SJSA1 (cell line): ENCODE measurements at regions not wholly inside any gene's neighbourhood (a gene's known extent, or its start where the extent isn't known, plus 50 kb on each side); places are given as distances from the start of the nearest gene placed in this dataset.

Experiments used
- DNase-seq, 2 experiments: peaks; one replicate each; pipeline ENCODE4 v3.0.0-alpha.2; 2015 to 2020; ENCODE audit warnings: low spot score in 2 of 2, low read depth in 1 of 2
- H3K27ac ChIP-seq: fragments of 250-450 bp; sonication (Bioruptor Pico); 2 replicates; pipeline ENCODE4 v1.5.1; 2020; ENCODE audit warnings: mild to moderate bottlenecking, moderate library complexity
- H3K27me3 ChIP-seq: fragments of 250-450 bp; sonication (Bioruptor Pico); replicated peaks from 2 replicates; pipeline ENCODE4 v1.5.1; 2020; ENCODE audit warnings: mild to moderate bottlenecking, moderate library complexity
- H3K36me3 ChIP-seq: fragments of 250-450 bp; sonication (Bioruptor Pico); 2 replicates; pipeline ENCODE4 v1.5.1; 2020; ENCODE audit warnings: mild to moderate bottlenecking
- H3K4me1 ChIP-seq: fragments of 250-450 bp; sonication (Bioruptor Pico); replicated peaks from 2 replicates; pipeline ENCODE4 v1.6.1; 2021; ENCODE audit warnings: mild to moderate bottlenecking
- H3K4me3 ChIP-seq: fragments of 250-450 bp; sonication (Bioruptor Pico); 2 replicates; pipeline ENCODE4 v1.5.1; 2020; ENCODE audit warnings: mild to moderate bottlenecking
- H3K9me3 ChIP-seq: fragments of 250-450 bp; sonication (Bioruptor Pico); replicated peaks from 2 replicates; pipeline ENCODE4 v1.5.1; 2020; ENCODE audit warnings: mild to moderate bottlenecking

DNA sequence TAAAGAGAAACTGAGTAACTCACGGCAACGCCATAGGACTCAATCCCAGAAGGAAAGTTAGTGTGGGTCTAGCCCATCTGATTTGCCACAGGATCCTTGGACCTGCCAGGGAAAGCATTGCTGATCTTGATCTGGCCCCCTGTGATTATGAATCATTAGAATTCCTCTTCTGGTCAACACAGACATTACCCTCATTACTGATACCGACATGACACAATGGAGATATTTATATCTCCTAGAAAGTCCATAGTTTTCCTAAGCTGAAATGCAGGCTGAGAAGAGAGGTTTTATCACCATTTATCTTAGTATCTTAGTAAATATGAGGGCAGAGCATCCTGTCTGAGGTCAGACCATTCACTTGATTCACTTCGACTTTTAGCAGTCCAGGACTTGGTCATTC is 75.5 kb upstream of the CCDC68 start:
- no peaks in the 10 kb centered on the region for H3K9me3 ChIP-seq
- no peak for DNase-seq
- H3K4me1 ChIP-seq, result no peaks in the 10 kb centered on the region
- 0 out of 2 replicates have a peak, but pooled peaks cover 5% of the 10 kb centered on the region for H3K27me3 ChIP-seq
- no peak overlapping the region for H3K27ac ChIP-seq
- no peaks in the 10 kb centered on the region for H3K36me3 ChIP-seq
- H3K4me3 ChIP-seq, result no peak overlapping the region

DNA sequence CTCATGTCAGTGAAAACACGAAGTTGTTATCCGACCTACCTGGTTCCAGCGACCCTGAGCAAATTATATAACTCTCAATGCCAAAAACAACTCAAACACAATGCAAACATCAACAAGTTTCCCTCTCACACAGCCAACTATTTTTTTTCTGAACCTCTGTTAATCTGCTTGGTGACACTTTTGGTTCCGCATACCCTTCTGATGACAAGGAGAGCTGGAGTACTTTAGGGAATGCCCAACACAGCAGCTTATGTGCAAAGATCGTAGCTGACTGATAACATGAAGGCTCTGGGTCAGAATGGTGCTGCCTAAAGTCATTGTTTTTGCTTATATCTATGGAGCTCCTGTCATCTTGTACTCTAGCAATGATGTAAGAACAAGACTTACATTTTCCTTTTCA is 72.7 kb upstream of the CCDC68 start:
- H3K27me3 ChIP-seq, result peaks cover 3% of the 10 kb centered on the region; the same call in 1 of the 2 replicates
- no peaks in the 10 kb centered on the region for H3K9me3 ChIP-seq
- no peaks in the 10 kb centered on the region for H3K4me1 ChIP-seq
- H3K27ac ChIP-seq, result no peak overlapping the region
- DNase-seq, result no peak
- no peak overlapping the region for H3K4me3 ChIP-seq
- no peaks in the 10 kb centered on the region for H3K36me3 ChIP-seq

DNA sequence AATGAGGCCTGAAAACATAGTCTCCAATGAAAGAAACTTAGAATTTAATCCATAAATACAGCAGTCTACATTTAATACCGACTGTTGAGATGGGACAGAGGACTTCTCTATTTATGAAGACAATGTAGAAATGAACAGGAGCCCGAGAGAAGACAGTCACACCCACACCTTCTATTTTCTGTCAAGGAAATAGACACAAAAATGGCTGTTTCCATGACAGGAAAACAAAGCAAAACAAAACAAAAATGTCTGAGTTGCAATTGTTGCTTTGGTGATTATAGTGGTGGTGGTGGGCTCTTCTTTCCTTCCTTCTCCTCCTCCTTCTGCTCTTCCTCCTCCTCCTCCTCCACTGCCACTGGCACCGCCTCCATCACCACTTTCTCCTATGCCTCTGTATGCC is 72.3 kb upstream of the CCDC68 start:
- Histone ChIP-seq H3K4me3 (no peak overlapping the region), H3K27ac (no peak overlapping the region), H3K9me3 (no peaks in the 10 kb centered on the region), H3K27me3 (peaks cover 3% of the 10 kb centered on the region; the same call in 1 of the 2 replicates), H3K36me3 (no peaks in the 10 kb centered on the region), H3K4me1 (no peaks in the 10 kb centered on the region)
- no peak for DNase-seq

DNA sequence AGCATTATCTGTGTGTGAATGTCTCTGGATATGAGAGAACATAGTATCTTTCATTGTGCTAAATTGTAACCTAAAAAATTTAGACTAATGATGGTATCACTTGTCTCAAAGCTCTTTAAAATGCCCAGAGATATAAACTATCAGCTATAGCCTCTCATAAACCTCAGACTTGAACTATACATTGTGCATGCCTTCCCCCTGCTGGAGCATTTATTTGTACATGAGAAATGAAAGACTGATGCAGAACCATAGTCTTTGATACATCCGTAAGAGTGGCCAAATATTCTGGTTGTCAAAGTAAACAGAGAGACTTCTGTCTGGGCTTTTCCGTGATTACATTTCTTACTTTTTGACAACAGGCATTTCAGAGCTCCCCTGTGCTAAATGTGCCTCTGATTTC is 71.9 kb upstream of the CCDC68 start:
- no peak overlapping the region for H3K27ac ChIP-seq
- DNase-seq, result no peak
- no peaks in the 10 kb centered on the region for H3K36me3 ChIP-seq
- no peaks in the 10 kb centered on the region for H3K4me1 ChIP-seq
- H3K9me3 ChIP-seq, result no peaks in the 10 kb centered on the region
- no peak overlapping the region for H3K4me3 ChIP-seq
- peaks cover 3% of the 10 kb centered on the region; the same call in 1 of the 2 replicates for H3K27me3 ChIP-seq

DNA sequence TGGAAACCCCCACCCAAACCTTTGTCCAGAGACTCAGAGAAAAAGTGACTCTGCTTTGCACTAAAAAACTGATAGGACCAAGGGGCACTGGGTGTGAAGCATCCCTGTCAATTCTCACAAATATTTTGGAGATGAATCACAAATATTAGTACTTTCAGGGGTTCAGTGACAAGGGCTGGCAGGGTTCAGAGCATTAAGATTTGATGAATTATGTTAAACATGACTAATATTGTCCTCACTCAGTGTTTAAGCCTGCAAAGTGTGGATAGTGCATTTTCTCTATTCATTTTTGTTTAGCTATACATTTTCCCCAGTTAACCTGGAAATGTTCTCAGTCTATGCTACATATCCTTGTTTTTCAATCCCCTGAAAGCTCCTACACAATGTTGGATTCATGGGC is 65.3 kb upstream of the CCDC68 start:
- no peak overlapping the region for H3K4me3 ChIP-seq
- no peaks in the 10 kb centered on the region for H3K36me3 ChIP-seq
- H3K4me1 ChIP-seq, result no peaks in the 10 kb centered on the region; the same call in 1 of the 2 replicates
- H3K27ac ChIP-seq, result no peak overlapping the region
- no peaks in the 10 kb centered on the region; the same call in 1 of the 2 replicates for H3K27me3 ChIP-seq
- H3K9me3 ChIP-seq, result no peaks in the 10 kb centered on the region
- no peak for DNase-seq

DNA sequence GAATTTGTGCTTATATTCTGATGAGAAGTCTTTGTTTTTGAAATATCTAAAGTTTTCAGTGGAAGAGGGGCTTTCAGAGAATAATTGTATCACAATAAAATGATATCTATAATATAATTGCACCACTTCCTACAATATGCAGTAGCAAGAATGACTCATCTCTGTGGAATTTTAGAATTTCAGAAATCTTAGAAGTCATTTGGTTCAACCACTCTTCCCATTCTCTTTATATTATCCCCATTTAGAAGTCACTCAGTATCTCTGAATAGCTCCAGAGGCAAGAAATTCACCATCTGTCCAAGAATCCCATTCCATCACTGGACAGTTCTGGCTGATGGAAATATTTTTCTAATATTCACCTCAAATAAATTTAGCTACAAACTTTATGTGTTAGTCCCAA is 59.3 kb upstream of the CCDC68 start:
- no peak overlapping the region for H3K4me3 ChIP-seq
- peaks cover 15% of the 10 kb centered on the region for H3K4me1 ChIP-seq
- no peaks in the 10 kb centered on the region for H3K27me3 ChIP-seq
- peak in 1 of 2 experiments; percentile 44 for DNase-seq
- H3K9me3 ChIP-seq, result no peaks in the 10 kb centered on the region
- H3K27ac ChIP-seq, result peak overlapping the region; percentile 30; the same call in 1 of the 2 replicates
- no peaks in the 10 kb centered on the region for H3K36me3 ChIP-seq

DNA sequence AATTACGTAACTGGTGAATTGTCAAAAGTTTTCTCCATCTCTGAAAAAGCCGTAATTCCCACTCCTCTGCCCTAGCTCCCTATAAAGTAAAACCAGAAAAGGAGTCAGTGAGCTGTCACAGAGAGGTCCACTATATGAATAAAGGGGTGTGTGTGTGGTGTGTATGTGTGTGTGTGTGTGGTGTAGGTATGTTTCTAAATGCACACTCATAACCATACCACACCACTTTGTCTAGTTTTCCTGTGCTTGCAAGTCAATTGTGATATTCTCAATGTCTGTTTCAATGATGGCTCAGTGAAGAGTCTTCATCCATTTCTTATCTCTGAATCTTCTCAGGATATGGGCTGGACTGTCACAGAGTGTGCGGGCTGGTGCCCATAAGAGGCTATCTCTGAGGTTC is 54.8 kb upstream of the CCDC68 start:
- Histone ChIP-seq H3K9me3 (no peaks in the 10 kb centered on the region), H3K4me1 (peaks cover 18% of the 10 kb centered on the region), H3K36me3 (no peaks in the 10 kb centered on the region), H3K27me3 (no peaks in the 10 kb centered on the region), H3K27ac (no peak overlapping the region), H3K4me3 (no peak overlapping the region)
- no peak for DNase-seq

DNA sequence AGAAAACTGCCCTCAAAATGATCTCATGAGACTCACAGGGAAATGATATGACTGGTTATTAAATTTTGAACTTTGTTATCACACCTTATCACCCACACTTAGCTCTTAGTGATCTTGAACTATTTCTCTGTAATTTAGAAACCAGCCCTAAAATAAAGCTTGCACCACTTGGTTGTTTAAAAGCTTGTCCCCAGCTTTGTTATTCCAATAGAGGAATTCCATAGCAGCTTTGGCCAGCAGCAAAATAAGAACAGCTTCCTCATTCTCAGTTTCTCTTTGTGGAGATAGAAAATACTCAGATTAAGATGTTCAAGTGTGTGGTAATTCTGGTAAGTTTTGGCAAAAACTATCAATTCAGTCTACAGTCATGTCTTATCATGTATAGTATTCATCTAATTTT is 54.4 kb upstream of the CCDC68 start:
- Histone ChIP-seq H3K36me3 (no peaks in the 10 kb centered on the region), H3K4me3 (no peak overlapping the region), H3K27ac (no peak overlapping the region), H3K4me1 (peaks cover 14% of the 10 kb centered on the region), H3K9me3 (no peaks in the 10 kb centered on the region), H3K27me3 (no peaks in the 10 kb centered on the region)
- DNase-seq, result no peak

DNA sequence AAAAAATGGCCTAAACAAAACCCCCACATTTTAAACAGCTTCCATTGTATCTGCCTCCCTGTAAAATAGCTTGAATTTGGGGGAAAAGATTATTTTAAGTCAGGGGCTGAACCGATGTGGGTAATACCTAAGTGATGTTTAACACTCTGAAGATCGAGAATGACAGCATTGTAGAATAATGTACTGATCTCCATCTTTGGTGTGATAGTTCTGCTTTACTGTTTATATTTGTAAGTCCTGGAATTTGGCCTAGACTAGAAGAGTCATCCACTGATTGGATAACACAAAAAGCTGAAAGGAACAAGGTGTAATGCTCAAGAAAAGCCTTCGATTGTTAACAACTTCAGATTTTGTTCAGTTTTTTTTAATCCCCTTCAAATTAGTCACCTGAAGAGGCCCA is 53.8 kb upstream of the CCDC68 start:
- no peak for DNase-seq
- Histone ChIP-seq H3K4me1 (peaks cover 8% of the 10 kb centered on the region; the same call in 1 of the 2 replicates), H3K27ac (no peak overlapping the region)

DNA sequence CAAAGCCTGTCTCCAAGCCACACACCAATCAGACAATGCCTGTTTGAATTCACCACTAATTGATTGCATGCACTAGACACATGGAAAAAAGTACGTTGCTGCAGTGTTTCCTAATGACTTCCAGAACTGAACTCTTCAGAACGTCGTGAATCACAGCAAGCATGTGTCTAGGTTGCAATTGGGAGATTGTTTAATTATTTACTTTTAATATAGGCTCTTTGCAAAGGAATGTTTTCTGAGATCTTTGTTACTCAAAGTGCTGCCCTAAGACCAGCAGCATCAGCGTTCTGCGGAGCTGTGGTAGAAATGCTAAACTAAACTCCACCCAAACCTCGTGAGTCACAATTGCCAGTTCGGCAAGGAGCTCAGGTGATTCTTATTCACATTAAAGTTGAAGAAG is 52.7 kb upstream of the CCDC68 start:
- Histone ChIP-seq H3K4me3 (no peak overlapping the region), H3K4me1 (0 out of 2 replicates have a peak, but pooled peaks cover 7% of the 10 kb centered on the region), H3K27ac (no peak overlapping the region), H3K9me3 (no peaks in the 10 kb centered on the region), H3K27me3 (no peaks in the 10 kb centered on the region), H3K36me3 (no peaks in the 10 kb centered on the region)
- no peak for DNase-seq

More for the DNA sequence above, 53.8 kb upstream of the CCDC68 start:
- no peaks in the 10 kb centered on the region for H3K36me3 ChIP-seq
- no peaks in the 10 kb centered on the region for H3K9me3 ChIP-seq
- no peaks in the 10 kb centered on the region for H3K27me3 ChIP-seq
- no peak overlapping the region for H3K4me3 ChIP-seq
